GM12891 (cell line): ENCODE measurements at regions not wholly inside any gene's neighbourhood (a gene's known extent, or its start where the extent isn't known, plus 50 kb on each side); places are given as distances from the start of the nearest gene placed in this dataset.

ENCODE experiments used
- DNase-seq: peaks from one replicate; pipeline ENCODE4 v3.0.0; 2011; ENCODE audit warnings: low spot score; ENCODE audit not compliant: insufficient read length
- FAIRE-seq: peaks from 2 replicates; lab custom pipeline; 2011; peaks lifted over from hg19 to GRCh38; lab: Jason Lieb, UNC
- PAX5 ChIP-seq: IDR thresholded peaks from 2 replicates; pipeline ENCODE4 v1.6.1; 2011; ENCODE audit warnings: low read length, moderate library complexity, mild to moderate bottlenecking; ENCODE audit not compliant: insufficient read depth, severe bottlenecking
- POLR2A ChIP-seq: IDR thresholded peaks from 2 replicates; pipeline ENCODE4 v1.6.1; 2011; ENCODE audit warnings: low read depth, low read length, control low read depth
- POLR2AphosphoS5 ChIP-seq: IDR thresholded peaks from 2 replicates; pipeline ENCODE4 v1.6.1; 2011; ENCODE audit warnings: low read depth, low read length, control low read depth
- POU2F2 ChIP-seq: IDR thresholded peaks from 2 replicates; pipeline ENCODE4 v1.6.1; 2011; ENCODE audit warnings: low read depth, mild to moderate bottlenecking, control low read depth, low read length, moderate library complexity
- SPI1 ChIP-seq: IDR thresholded peaks from 2 replicates; pipeline ENCODE4 v1.6.1; 2011; ENCODE audit warnings: low read depth, low read length, control low read depth
- TAF1 ChIP-seq: IDR thresholded peaks from 2 replicates; pipeline ENCODE4 v1.6.1; 2011; ENCODE audit warnings: low read depth, low read length, control low read depth

DNA sequence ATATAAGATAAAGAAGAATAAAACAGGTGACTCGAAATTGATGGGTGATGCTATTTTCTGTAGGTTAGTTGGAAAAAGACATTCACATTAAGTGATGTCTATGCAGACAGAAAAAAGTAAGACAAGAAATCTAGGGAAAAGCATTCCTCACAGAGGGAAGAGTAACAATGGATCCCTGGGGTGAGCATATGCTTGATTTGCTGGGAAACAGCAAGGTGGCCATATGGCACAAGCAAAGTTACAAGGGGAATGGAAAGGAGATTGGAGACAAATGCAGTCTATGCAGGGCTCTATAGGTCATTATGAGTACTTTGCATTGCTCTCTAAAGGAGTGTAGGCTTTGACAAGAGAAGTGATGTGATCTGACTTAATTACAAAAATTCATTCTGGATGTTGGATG is 90.9 kb upstream of the ZNF804B start:
- DNase-seq (no peak), FAIRE-seq (no peak)
- TF ChIP-seq PAX5 (no peak), TAF1 (no peak), POLR2AphosphoS5 (no peak), POU2F2 (no peak), SPI1 (no peak), POLR2A (no peak)

DNA sequence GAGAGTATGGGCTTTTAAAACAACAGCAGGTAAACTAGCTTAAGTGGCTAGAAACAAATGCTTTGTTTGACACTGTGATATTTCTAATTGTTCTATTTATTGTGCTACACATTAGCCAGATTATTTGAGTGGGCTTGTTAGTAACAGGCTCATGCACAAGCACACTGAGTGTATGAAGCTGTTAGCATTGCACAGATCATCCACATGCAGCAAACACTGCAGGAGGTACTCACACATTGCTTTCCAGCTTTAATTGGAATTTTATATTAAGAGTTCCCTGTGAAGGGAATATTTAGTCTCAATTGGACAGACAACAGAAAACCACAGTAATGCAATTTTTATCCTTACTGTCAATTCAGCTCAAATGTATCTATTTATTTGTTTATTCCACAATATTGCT is 92.9 kb upstream of the ZNF804B start:
- no peak for TF ChIP-seq TAF1
- no peak for TF ChIP-seq POLR2A
- no peak for TF ChIP-seq POLR2AphosphoS5
- no peak for TF ChIP-seq SPI1
- TF ChIP-seq PAX5 = no peak
- TF ChIP-seq POU2F2 = no peak
- DNase-seq (no peak), FAIRE-seq (no peak)

DNA sequence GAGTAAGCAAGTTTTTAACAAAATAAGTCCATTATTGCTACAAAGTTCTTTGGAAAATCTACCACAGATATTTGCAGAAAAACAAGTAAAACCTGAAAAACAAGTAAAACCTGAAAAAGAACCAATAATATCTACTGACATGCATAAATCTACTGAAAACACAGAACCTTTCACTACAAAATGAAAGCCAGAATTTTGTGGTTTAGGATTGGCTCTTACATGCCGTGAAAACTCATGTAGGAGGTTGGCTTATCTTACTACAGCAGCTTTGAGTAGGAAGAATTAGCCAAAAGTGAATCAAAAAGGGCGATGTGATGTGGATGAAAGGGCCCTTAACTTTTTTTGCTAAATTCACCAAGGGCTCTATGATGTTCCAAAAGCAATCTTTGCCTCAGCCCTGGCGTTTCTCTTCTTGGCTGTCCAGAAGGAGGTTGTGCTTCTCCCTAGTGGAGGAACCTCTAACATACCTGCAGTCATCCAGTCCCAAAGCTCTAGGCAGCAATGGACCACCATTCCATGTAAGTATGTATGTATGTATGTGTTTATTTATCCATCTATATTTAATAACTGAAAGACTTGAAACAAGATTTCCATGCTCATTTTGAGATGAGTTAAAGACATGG is 93.5 kb upstream of the ZNF804B start:
- TF ChIP-seq POLR2AphosphoS5 (no peak), POLR2A (no peak), SPI1 (no peak), TAF1 (no peak), PAX5 (no peak), POU2F2 (no peak)
- FAIRE-seq = no peak
- DNase-seq = no peak

DNA sequence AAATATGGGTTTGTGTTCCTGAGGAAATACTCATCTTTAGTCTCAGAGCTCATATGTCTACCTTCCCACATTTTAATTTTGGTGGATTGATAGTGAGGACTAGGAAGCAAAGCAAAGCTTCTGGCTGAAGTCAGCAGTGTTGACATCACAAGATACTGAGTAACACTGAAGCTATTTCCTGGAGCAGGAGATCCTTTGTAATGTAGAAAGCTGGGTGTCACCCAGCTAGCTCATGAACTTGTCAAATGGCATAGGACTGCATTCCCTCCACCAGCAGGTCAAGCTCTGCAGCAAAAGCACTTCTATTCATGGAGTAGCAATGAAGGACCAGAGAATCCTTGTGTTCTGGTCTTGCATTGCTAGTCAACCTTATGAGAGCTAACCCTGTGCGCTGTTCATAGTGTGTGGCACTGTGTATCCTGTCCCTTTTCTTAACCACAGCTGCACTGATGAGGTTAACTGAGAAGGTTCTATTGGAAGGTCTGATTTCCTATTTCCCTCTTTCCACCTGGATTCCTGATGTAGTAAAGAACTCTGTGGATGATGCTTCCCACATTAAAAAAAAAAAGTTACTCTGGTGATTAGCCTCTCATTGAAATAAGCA is 94.8 kb upstream of the ZNF804B start:
- TF ChIP-seq POLR2A (no peak), POU2F2 (no peak), PAX5 (no peak), TAF1 (no peak), POLR2AphosphoS5 (no peak), SPI1 (no peak)
- FAIRE-seq (no peak), DNase-seq (no peak)

DNA sequence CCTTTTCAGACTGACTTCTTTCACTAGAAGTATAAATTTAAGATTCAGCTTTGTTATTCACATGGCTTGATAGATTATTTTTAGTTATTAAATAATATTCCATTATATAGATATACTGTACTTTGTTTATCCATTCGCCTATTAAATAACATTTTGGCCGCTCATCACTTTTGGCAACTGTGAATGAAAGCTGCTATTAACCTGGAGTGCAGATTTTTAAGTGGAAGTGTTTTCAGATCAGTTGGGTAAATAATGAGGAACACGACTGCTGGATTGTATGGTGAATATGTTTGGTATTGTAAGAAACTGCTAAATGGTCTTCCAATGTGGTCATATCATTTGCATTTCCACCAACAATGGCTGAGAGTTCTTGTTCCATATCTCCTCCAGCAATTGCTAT is 97.6 kb upstream of the ZNF804B start:
- no peak for FAIRE-seq

DNA sequence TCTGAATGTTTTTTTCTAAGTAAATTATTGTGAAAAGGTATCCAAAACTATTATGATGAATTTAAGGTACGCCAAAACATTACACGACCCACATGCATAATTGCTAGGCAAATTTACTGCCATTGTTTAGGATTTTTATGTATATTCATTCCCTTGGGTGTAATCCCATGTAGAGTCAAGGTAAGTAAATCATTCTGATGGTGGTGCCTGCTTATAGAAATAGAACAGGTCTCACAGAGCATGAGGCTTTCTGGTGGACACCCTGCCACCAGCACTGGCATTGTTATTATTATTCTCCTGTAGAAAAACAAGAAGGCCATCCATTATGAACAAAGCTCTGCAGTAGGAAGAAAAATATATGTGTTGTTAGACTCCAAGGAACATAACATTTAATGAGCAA is 111.7 kb upstream of the ZNF804B start:
- TF ChIP-seq POLR2AphosphoS5 (no peak), POLR2A (no peak), POU2F2 (no peak), SPI1 (no peak), TAF1 (no peak), PAX5 (no peak)
- FAIRE-seq (no peak), DNase-seq (no peak)

More for the DNA sequence above, 97.6 kb upstream of the ZNF804B start:
- DNase-seq = no peak
- TF ChIP-seq TAF1 (no peak), POLR2A (no peak), SPI1 (no peak), POU2F2 (no peak), POLR2AphosphoS5 (no peak), PAX5 (no peak)

DNA sequence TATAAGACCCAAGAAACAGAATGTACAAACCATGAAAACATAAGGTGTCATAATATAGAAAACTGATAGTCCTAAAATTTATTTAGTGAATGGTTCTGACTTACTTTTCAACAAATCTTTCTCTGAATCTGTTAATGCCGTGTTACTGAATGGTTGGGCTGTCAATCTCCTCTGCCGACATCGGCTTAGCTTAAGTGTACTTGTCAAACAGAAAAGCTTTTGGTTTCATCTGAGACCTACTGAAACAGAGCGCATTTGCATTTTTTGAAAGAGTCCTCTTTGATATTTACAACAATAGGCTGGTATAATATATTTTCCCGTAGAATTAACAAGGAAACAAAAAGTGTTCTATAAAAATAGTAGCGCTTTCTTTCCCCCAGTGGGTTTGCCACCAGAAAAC is 120.9 kb upstream of the ZNF804B start:
- no peak for DNase-seq
- TF ChIP-seq PAX5 (no peak), SPI1 (no peak), POU2F2 (no peak), POLR2AphosphoS5 (no peak), POLR2A (no peak), TAF1 (no peak)

DNA sequence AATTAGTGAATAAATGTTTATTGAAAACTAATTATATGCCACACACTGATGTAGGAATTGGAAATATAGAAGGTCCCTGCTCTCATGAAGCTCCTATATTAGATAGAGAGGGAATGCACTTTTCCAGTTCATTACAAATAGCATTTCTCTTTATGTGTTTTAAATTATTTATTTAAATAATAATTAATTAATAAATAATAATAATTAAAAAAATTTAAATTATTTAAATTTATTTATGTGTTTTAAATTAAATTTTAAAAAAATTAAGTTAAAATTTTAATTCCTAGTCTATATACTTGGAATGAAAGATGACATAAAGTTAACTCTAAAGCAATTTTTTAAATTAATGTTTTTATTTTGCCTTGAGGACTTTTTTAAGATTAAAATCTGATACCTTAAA is 121.7 kb upstream of the ZNF804B start:
- TF ChIP-seq POU2F2 = no peak
- TF ChIP-seq POLR2A = no peak
- no peak for TF ChIP-seq PAX5
- no peak for TF ChIP-seq POLR2AphosphoS5
- no peak for TF ChIP-seq SPI1
- TF ChIP-seq TAF1 = no peak
- no peak for FAIRE-seq
- DNase-seq = no peak

More for the DNA sequence above, 120.9 kb upstream of the ZNF804B start:
- no peak for FAIRE-seq

DNA sequence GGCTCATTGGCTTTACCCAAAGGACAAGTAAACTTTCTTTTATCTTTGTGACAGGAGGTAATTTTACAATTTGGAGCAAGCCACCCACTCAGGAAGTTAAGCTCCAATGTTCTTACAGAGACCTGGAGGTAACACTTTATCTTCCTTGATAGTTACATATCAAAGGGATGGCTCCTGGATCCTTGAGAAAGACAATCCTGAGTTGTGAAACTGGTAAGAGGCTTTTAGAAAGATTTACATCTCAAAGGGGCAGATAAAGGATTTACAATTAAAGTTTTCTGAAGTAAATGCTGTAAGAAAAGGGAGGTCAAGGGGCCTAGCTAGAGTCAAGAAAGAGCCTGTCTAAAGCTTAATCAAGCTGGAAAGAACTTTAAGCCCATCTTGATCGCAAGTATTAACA is 124.4 kb upstream of the ZNF804B start:
- TF ChIP-seq SPI1 (no peak), TAF1 (no peak), POLR2A (no peak), POLR2AphosphoS5 (no peak), PAX5 (no peak), POU2F2 (no peak)
- DNase-seq (no peak), FAIRE-seq (no peak)

DNA sequence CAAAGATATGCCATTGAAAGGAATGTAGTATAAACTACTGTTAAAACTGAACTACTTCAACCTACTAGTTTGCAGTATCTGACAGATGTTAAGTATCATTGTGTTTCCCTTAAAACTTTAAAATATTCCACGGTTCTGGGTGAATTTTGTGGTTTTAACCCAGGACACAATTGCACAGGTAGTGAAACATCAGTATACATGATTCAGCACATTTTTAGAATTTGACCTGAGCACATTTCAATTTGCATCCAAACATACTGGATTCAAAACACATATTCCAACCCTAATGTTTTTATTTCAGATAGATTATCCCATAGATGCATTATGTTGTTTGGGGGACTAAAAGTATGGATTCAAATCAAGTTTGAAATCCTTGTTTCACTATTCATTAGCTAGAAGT is 129.9 kb upstream of the ZNF804B start:
- TF ChIP-seq POU2F2 (no peak), POLR2AphosphoS5 (no peak), SPI1 (no peak), PAX5 (no peak), TAF1 (no peak), POLR2A (no peak)

More for the DNA sequence above, 129.9 kb upstream of the ZNF804B start:
- FAIRE-seq = no peak
- DNase-seq = no peak
